ENCODE measurements at regions not wholly inside any gene's neighbourhood (a gene's known extent, or its start where the extent isn't known, plus 50 kb on each side); places are given as distances from the start of the nearest gene placed in this dataset.
A peak's percentile ranks its signal among the peaks of the same experiment; 100 is the strongest.

DNA sequence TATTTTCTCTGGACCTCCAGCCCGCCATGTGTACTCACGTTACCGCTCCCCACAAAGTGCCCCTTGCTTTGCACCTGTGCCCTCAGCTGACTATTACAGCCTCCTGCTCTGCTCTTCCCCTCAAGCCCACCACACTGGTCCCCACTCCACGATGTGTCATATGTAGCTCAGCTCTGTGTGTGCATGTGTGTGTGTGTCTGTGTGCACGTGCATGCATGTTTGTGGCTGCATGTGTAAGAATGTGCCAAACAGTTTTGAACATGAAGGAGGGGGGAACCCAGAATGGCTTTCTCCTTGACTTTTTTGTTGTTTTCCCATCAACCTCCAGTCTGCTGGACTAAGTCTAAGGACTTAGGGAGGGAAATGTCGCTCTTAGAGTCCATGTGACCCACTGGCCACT, 54.8 kb upstream of the BTRC start:
- Histone ChIP-seq H3K4me3 (replicated peaks in 1 of 3; ENCODE audit: insufficient read depth in 1 of 3, low read depth in 2 of 3, low read length in 3 of 3) (no peak overlapping the region), H3K79me2 (ENCODE audit: insufficient read depth, low read length) (no peaks in the 10 kb centered on the region), H3K4me1 (ENCODE audit: insufficient read depth, low read length) (no peaks in the 10 kb centered on the region), H2AFZ (ENCODE audit: low read length) (no peak overlapping the region), H3K9ac (ENCODE audit: insufficient read depth, low read depth, low read length) (no peak overlapping the region), H4K20me1 (ENCODE audit: insufficient read depth, low read length) (no peaks in the 10 kb centered on the region), H3K4me2 (ENCODE audit: low read depth, low read length) (no peak overlapping the region), H3K9me3 (ENCODE audit: low read length) (no peaks in the 10 kb centered on the region), H3K27ac (ENCODE audit: extremely low read length, insufficient read depth, low read length) (no peak overlapping the region), H3K36me3 (replicated peaks in 1 of 2; ENCODE audit: control insufficient read depth in 1 of 2, insufficient read depth in 2 of 2, low read length in 2 of 2) (no peaks in the 10 kb centered on the region), H3K27me3 (ENCODE audit: control insufficient read depth in 1 of 2, insufficient read depth in 2 of 2, low read length in 2 of 2) (peaks cover 2 to 51% of the 10 kb centered on the region in 2 experiments; a peak in 4 of 5 replicates)
- in situ Hi-C loops (cut with HindIII; ENCODE audit: extremely low pct_ligation_motif_present, low pct_unique_long_range_greater_than_20kb) (no loop called here), intact Hi-C loops (cut with micrococcal nuclease; ENCODE audit: unreplicated experiment) (no loop called here)
- no peak for DNase-seq (ENCODE audit: low spot score)
- WGBS (ENCODE audit: low lambda C conversion rate): 10% methylated on average over 6 of the region's 6 CpGs
- CTCF ChIA-PET (ENCODE audit: low intra/inter-chr PET ratio, low total read pairs): no interaction called here
- POLR2A ChIA-PET: no interaction called here
- no TSS peak for BruUV-seq (replicated peaks)
- ATAC-seq: no peak
- FAIRE-seq: no peak
- TF ChIP-seq FOXA3 (CRISPR knock-in tag; IDR thresholded peaks at IDR 0.05) (no peak), TRIM24 (CRISPR knock-in tag; IDR thresholded peaks at IDR 0.05) (no peak), ZNF484 (CRISPR knock-in tag; IDR thresholded peaks at IDR 0.05; ENCODE audit: borderline replicate concordance, low read depth) (no peak), EP300 (IDR thresholded peaks at IDR 0.05; ENCODE audit: low read depth in 2 of 2, low read length in 2 of 2) (no peak), EP300 (CRISPR knock-in tag; IDR thresholded peaks at IDR 0.05; ENCODE audit: borderline replicate concordance) (no peak), ZNF33B (CRISPR knock-in tag; IDR thresholded peaks at IDR 0.05) (no peak)
- TF ChIP-seq, protein P1, sequence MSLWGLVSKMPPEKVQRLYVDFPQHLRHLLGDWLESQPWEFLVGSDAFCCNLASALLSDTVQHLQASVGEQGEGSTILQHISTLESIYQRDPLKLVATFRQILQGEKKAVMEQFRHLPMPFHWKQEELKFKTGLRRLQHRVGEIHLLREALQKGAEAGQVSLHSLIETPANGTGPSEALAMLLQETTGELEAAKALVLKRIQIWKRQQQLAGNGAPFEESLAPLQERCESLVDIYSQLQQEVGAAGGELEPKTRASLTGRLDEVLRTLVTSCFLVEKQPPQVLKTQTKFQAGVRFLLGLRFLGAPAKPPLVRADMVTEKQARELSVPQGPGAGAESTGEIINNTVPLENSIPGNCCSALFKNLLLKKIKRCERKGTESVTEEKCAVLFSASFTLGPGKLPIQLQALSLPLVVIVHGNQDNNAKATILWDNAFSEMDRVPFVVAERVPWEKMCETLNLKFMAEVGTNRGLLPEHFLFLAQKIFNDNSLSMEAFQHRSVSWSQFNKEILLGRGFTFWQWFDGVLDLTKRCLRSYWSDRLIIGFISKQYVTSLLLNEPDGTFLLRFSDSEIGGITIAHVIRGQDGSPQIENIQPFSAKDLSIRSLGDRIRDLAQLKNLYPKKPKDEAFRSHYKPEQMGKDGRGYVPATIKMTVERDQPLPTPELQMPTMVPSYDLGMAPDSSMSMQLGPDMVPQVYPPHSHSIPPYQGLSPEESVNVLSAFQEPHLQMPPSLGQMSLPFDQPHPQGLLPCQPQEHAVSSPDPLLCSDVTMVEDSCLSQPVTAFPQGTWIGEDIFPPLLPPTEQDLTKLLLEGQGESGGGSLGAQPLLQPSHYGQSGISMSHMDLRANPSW (CRISPR knock-in tag; IDR thresholded peaks at IDR 0.05; ENCODE audit: borderline replicate concordance): no peak
- TF ChIP-seq, protein P2, sequence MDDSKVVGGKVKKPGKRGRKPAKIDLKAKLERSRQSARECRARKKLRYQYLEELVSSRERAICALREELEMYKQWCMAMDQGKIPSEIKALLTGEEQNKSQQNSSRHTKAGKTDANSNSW (CRISPR knock-in tag; IDR thresholded peaks at IDR 0.05; ENCODE audit: borderline replicate concordance): no peak
- TF ChIP-seq, protein P3, sequence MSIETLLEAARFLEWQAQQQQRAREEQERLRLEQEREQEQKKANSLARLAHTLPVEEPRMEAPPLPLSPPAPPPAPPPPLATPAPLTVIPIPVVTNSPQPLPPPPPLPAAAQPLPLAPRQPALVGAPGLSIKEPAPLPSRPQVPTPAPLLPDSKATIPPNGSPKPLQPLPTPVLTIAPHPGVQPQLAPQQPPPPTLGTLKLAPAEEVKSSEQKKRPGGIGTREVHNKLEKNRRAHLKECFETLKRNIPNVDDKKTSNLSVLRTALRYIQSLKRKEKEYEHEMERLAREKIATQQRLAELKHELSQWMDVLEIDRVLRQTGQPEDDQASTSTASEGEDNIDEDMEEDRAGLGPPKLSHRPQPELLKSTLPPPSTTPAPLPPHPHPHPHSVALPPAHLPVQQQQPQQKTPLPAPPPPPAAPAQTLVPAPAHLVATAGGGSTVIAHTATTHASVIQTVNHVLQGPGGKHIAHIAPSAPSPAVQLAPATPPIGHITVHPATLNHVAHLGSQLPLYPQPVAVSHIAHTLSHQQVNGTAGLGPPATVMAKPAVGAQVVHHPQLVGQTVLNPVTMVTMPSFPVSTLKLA (IDR thresholded peaks at IDR 0.05): peak; percentile 57; the same call in 1 of the 2 replicates

Data from HepG2 (cell line).